GM19395 (cell line): ENCODE measurements at regions not wholly inside any gene's neighbourhood (a gene's known extent, or its start where the extent isn't known, plus 50 kb on each side); places are given as distances from the start of the nearest gene placed in this dataset.
"Not testable (repeated sequence)": the region's sequence is repeated elsewhere in the genome, so short reads cannot be mapped to it uniquely, and the experiment has no call there.

Experiments used
- ATAC-seq: cut with Tn5 transposase; IDR thresholded peaks from one replicate; pipeline ENCODE4 v1.9.1; 2021; ENCODE audit warnings: mild to moderate bottlenecking, moderate library complexity; ENCODE audit not compliant: unreplicated experiment

- ATAC-seq, result no peak
Observed at GRCh38 chr5:125914471-125914870, 508.7 kb upstream of the GRAMD2B start.

GRCh38 chr5:125923958-125924357, 499.3 kb upstream of the GRAMD2B start:
- ATAC-seq, result not testable (repeated sequence)

- no peak for ATAC-seq
Observed at GRCh38 chr5:125926172-125926571, 497.0 kb upstream of the GRAMD2B start.

DNA sequence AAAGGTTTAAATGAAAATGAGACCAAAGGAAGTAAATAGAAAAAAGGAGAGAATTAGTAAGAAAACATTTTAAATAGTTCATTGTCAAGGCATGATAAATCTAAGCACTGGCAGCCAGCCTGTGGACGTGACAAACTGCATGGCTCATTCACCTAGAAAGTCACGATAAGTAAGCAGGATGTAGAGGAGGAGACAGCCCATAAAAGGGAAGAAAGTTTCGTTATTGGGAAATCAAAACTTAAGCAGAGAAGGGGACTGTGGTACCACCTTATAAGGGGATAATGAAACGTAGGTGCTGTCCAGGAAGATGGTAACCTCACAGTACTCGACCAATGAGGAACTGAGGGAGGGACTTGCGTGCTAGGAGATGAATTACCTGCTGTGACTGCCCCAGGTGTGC, 494.5 kb upstream of the GRAMD2B start:
- no peak for ATAC-seq

DNA sequence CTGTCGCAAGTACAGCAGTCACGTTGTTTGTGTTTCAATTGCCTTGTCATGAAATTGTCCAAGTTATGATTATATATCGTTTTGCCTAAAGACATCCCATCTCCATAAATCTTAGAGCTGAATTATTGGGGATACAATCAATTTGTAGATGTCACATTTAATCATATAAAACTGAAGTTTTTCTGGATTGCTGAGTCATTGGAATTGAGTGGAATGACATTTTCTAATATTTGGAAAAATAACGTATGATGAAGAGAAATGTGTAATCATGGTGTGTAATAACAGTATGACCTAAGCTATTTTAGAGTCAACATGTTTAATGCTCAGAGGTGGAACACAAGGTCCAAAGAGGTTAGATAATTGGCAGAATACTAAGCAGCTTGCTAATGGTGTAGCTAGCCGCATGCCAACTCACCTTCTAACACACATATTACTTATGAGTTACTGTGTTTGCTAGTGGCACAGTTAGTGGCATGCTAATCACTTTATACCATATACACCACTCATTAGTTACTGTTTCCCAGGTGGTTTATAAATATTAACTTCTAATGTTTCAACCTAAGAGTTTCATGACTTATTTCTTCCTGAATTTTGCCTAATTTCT, 473.1 kb upstream of the GRAMD2B start:
- ATAC-seq, result no peak

- peak; percentile 100 for ATAC-seq
Observed at GRCh38 chr5:125961150-125961549, 462.1 kb upstream of the GRAMD2B start.

DNA sequence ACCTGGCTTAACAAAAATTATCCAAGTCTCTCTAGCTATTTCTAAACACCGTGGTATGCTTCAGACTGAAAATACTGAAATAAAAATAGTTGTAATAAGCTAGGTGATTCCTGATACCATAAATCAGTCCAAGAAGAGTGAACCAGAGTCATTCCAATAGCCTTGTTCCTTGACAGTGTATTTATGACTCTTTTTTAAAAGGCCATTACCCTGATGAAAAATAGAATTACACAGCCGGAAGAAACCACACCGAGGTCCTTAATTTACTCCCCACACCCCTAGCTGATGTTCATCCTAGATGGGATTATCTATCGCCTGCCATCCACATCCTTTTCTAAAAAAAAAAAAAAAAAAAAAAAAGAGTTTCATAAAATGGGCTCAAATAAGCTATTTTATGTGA, 457.6 kb upstream of the GRAMD2B start:
- ATAC-seq, result no peak

GRCh38 chr5:125967576-125967975, 455.6 kb upstream of the GRAMD2B start:
- no peak for ATAC-seq

- no peak for ATAC-seq
Observed at GRCh38 chr5:125969011-125969813, 454.0 kb upstream of the GRAMD2B start.

GRCh38 chr5:125969814-125970171, 453.4 kb upstream of the GRAMD2B start:
- ATAC-seq, result no peak

- no peak for ATAC-seq
Observed at GRCh38 chr5:125970631-125971307, 452.4 kb upstream of the GRAMD2B start.

- no peak for ATAC-seq
Observed at GRCh38 chr5:125972706-125973105, 450.5 kb upstream of the GRAMD2B start.

- no peak for ATAC-seq
Observed at GRCh38 chr5:125974679-125975078, 448.5 kb upstream of the GRAMD2B start.

DNA sequence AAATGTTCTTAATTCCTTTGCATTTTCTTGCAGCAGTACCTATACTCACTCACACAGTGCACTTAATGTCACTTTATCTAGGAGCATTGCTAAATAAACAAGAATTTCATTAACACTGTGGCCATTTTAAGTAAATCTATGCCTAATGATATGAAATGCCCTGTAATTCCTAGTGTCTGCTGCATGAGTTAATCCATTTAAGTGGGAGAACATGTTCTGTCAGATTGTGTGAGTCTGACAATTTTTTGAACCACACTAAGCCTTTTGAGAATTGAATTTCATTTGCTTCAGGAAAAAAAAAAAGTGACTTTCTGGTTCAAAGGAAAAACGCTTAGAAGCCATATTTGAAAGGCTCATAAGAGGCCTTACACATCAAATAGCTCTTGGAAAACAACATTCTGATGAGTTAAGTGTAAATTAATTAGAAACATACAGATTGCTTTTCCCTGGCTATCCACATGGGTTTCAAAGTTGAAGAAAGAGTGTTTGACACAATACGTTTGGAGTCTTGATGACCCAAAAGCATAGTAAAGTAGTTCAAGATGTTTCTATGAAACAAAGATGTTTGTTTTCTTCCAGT, 446.7 kb upstream of the GRAMD2B start:
- no peak for ATAC-seq

DNA sequence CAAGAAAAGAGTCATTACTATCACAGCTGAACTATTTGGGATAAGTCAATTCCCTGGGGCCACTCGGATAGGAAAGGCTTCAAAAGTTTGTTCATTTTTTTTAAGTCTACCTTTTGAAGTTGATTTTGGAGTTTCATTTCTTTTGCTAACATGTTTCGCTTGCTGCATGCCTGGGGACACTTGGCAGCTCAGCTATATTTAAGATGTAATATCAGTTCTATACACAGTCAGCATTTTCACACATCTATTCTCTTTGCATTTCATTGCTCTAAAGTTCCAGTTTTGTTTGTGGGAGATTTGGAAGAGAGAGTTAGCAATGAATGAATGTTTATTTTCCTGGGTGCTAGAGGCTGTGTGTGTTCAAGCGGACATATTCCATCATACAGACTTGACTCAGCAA, 445.2 kb upstream of the GRAMD2B start:
- ATAC-seq, result no peak

- ATAC-seq, result no peak
Observed at GRCh38 chr5:125979636-125980035, 443.6 kb upstream of the GRAMD2B start.

DNA sequence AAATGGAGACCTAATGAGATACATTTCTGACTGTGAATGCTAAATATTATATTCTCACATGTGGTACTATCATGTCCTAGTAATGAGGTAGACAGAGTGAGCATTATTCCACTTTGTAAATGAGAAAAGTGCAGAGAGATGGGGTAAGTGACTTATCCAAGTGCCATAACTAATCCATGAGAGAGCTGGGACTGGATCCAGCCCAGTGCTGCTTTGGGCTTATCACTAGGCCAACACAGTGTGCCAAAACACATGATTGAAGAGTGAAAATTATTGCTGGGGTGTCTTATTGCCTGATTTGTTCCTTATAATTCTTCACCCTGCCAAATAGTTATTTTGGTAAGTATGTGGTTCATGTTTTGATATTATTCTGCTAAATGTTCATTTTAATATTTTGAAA, 442.2 kb upstream of the GRAMD2B start:
- ATAC-seq, result no peak

DNA sequence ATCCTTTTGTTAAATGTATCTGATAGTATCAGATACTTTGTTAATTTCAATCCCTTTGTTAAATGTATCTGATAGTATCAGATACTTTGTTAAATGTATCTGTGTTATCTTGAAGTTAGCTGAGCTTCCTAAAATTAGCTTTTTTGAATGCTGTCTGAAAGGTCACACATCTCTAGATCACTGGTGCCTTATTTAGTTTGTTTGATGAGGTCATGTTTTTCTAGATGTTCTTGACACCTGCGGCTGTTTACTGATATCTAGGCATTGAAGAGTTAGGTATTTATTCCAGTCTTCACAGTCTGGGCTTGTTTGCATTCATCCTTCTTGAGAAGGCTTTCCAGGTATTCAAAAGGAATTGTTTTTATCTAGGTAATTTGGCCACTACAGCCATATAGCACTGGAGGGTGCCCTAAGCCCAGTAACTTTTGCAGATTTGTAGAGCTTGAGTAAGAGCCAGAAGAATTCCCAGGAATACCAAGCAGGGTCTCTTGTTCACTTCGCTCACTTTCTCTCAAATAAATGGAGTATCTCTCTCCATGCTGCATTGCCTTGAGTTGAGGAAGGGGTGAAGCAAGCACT, 435.4 kb upstream of the GRAMD2B start:
- ATAC-seq, result no peak

- no peak for ATAC-seq
Observed at GRCh38 chr5:125992050-125992449, 431.2 kb upstream of the GRAMD2B start.

DNA sequence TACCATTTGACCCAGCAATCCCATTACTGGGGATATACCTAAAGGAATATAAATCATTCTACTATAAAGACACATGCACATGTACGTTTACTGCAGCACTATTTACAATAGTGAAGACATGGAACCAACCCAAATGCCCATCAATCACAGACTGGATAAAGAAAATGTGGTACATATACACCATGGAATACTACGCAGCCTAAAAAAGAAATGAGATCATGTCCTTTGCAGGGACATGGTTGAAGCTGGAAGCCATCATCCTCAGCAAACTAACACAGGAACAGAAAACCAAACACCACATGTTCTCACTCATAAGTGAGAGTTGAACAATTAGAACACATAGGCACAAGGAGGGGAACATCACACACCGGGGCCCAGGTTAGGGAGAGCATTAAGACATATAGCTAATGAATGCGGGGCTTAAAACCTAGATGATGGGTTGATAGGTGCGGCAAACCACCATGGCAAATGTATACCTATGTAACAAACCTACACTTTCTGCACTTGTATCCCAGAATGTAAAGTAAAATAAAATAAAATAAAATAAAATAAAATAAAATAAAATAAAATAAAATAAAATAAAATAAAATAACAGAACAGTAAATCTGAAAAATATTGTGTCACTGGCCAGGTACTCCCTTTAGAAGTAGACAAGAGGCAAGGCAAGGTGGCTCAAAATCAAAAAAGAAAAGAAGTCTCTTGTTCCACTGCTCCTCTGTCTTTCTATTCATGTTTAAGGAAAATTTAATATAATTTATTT, 423.8 kb upstream of the GRAMD2B start:
- ATAC-seq, result not testable (repeated sequence)

DNA sequence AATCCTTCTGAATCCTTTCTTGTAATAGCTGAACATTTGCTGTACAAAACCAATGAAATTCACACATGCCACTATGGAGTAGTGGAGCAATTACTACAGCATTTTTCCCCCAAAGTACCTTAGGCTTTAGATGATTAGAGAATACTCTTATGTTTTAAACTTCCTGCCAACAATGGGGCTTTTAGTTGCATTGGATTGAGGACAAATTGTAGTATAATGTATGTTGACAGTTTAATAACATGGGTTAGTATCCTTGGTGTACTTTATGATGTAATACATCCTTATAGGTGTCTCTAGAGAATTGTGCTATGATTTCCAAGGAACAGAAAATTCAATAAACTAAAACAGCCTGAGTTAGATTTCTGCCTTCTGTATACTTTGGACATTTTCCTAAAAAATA, 422.7 kb upstream of the GRAMD2B start:
- no peak for ATAC-seq
